ENCODE measurements at regions not wholly inside any gene's neighbourhood (a gene's known extent, or its start where the extent isn't known, plus 50 kb on each side); places are given as distances from the start of the nearest gene placed in this dataset.

DNA sequence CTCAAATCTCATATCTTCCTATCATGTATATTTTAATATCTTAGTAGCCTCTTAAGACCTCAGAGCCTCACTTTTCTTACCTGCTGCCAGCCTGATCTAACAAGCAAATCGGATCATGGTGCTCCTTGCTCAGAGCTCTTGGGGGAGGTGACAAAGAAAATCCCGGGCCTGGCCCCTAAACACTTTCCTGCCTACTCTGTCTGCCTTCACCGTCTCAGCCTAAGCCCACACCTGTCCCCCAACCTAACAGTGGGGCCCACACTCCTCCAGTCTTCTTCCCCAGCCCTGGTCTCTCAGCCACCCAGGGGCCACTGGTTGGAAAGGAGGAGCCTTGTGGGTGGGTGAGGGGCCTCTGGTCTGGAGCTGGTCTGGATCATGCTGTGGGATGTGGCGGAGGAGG lies 207.3 kb downstream of the HAUS1 start:
- TF ChIP-seq, protein P1, sequence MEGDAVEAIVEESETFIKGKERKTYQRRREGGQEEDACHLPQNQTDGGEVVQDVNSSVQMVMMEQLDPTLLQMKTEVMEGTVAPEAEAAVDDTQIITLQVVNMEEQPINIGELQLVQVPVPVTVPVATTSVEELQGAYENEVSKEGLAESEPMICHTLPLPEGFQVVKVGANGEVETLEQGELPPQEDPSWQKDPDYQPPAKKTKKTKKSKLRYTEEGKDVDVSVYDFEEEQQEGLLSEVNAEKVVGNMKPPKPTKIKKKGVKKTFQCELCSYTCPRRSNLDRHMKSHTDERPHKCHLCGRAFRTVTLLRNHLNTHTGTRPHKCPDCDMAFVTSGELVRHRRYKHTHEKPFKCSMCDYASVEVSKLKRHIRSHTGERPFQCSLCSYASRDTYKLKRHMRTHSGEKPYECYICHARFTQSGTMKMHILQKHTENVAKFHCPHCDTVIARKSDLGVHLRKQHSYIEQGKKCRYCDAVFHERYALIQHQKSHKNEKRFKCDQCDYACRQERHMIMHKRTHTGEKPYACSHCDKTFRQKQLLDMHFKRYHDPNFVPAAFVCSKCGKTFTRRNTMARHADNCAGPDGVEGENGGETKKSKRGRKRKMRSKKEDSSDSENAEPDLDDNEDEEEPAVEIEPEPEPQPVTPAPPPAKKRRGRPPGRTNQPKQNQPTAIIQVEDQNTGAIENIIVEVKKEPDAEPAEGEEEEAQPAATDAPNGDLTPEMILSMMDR (conservative IDR thresholded peaks at IDR 0.05; ENCODE audit: low read depth, low read length): no peak
- TF ChIP-seq EZH2 (IDR thresholded peaks at IDR 0.05; ENCODE audit: low read length, unreplicated experiment): no peak
- no peak for TF ChIP-seq EZH2phosphoT487 (IDR thresholded peaks at IDR 0.05; ENCODE audit: borderline replicate concordance, low read length)
